K562 (cell line): ENCODE measurements at regions not wholly inside any gene's neighbourhood (a gene's known extent, or its start where the extent isn't known, plus 50 kb on each side); places are given as distances from the start of the nearest gene placed in this dataset.
"Not testable (repeated sequence)": the region's sequence is repeated elsewhere in the genome, so short reads cannot be mapped to it uniquely, and the experiment has no call there.

Experiments used
- ATAC-seq: fragments of 200-7000 bp; cut with Tn5 transposase; 3 replicates; pipeline ENCODE4 v1.9.1; 2020; ENCODE audit warnings: moderate library complexity
- BruUV-seq: library from RNA; stranded (reverse); fragments of 400-500 nt; replicated peaks from 2 replicates; lab custom pipeline; 2021; lab: Mats Ljungman, UMichigan
- CTCF ChIA-PET: fragments of 300-600 bp; formaldehyde crosslinking; extraction: SDS; loops from one replicate; lab custom pipeline; 2021; ENCODE audit warnings: low intra/inter-chr PET ratio; lab: Yijun Ruan, JAX
- POLR2A ChIA-PET: fragments of 300-600, 350-650 bp; sonication (Branson Sonifier 250); formaldehyde crosslinking; extraction: SDS; loops from one replicate; lab custom pipeline; 2021; ENCODE audit warnings: antibody characterized with exemption, inconsistent platforms; lab: Yijun Ruan, JAX
- DNase-seq, 4 experiments: peaks; one replicate each; pipeline versions ENCODE4 v3.0.0 to v3.0.0-alpha.2; 2011 to 2018; ENCODE audit warnings: low spot score in 3 of 4, mixed read lengths in 3 of 4; ENCODE audit errors: extremely low read depth in 1 of 4
- FAIRE-seq: peaks from 2 replicates; lab custom pipeline; 2011; peaks lifted over from hg19 to GRCh38; lab: Jason Lieb, UNC
- H2AFZ ChIP-seq: 2 replicates; pipeline ENCODE4 v1.6.0; 2011; ENCODE audit warnings: low read depth, low read length, control low read depth, inconsistent platforms
- H3K27ac ChIP-seq: fragments of 200-600 bp; 3 replicates; pipeline ENCODE4 v1.8.0; 2011; ENCODE audit warnings: low read depth, mild to moderate bottlenecking, control low read depth, inconsistent platforms, low read length, moderate library complexity, mixed read lengths; ENCODE audit errors: extremely low read depth
- H3K27me3 ChIP-seq, 2 experiments: fragments of 300-600 bp in 1 of 2; 2 replicates in 1 of 2; 3 replicates in 1 of 2; pipeline versions ENCODE4 v1.6.0 to v1.8.0; 2011; ENCODE audit warnings: inconsistent platforms in 2 of 2, low read length in 2 of 2, mild to moderate bottlenecking in 1 of 2, mixed read lengths in 1 of 2, moderate library complexity in 1 of 2; ENCODE audit not compliant: control insufficient read depth in 2 of 2, insufficient read depth in 2 of 2
- H3K36me3 ChIP-seq: fragments of 300-600 bp; 3 replicates; pipeline ENCODE4 v1.8.0; 2011; ENCODE audit warnings: mild to moderate bottlenecking, low read length, inconsistent platforms; ENCODE audit not compliant: control insufficient read depth, insufficient read depth
- H3K4me1 ChIP-seq, 2 experiments: fragments of 200-600 bp in 1 of 2; replicated peaks in 1 of 2; 2 replicates in 1 of 2; 3 replicates in 1 of 2; pipeline versions ENCODE4 v1.5.1 to v1.8.0; 2011; ENCODE audit warnings: inconsistent platforms in 2 of 2, low read length in 2 of 2, mild to moderate bottlenecking in 1 of 2, mixed read lengths in 1 of 2, moderate library complexity in 1 of 2; ENCODE audit not compliant: control insufficient read depth in 2 of 2, insufficient read depth in 2 of 2
- H3K4me2 ChIP-seq: 2 replicates; pipeline ENCODE4 v1.6.1; 2011; ENCODE audit warnings: low read length, control low read depth, inconsistent platforms, mixed read lengths; ENCODE audit not compliant: insufficient read depth
- H3K4me3 ChIP-seq: fragments of 200-600 bp; sonication (generic), shearing (Covaris generic); 2 replicates; pipeline ENCODE4 v1.5.1; 2016; ENCODE audit warnings: control low read depth, inconsistent platforms
- H3K79me2 ChIP-seq: fragments of 200-600 bp; 3 replicates; pipeline ENCODE4 v1.8.0; 2011; ENCODE audit warnings: low read length, inconsistent platforms; ENCODE audit not compliant: control insufficient read depth, insufficient read depth
- H3K9ac ChIP-seq, 2 experiments: 2 replicates each; pipeline versions ENCODE4 v1.6.0 to v1.6.1; 2011; ENCODE audit warnings: low read depth in 2 of 2, low read length in 2 of 2, control low read depth in 1 of 2, inconsistent platforms in 1 of 2, mild to moderate bottlenecking in 1 of 2, mixed read lengths in 1 of 2; ENCODE audit not compliant: insufficient read depth in 1 of 2
- H3K9me1 ChIP-seq: one replicate; pipeline ENCODE4 v1.6.0; 2011; ENCODE audit warnings: inconsistent platforms, mild to moderate bottlenecking, low read length, moderate library complexity; ENCODE audit not compliant: control insufficient read depth, insufficient read depth
- H3K9me3 ChIP-seq: replicated peaks from 2 replicates; pipeline ENCODE4 v1.5.1; 2011; ENCODE audit warnings: low read depth, low read length, inconsistent platforms; ENCODE audit not compliant: control insufficient read depth, insufficient read depth
- H4K20me1 ChIP-seq: replicated peaks from 2 replicates; pipeline ENCODE4 v1.6.1; 2011; ENCODE audit warnings: low read length, inconsistent platforms, mixed read lengths; ENCODE audit not compliant: control insufficient read depth, insufficient read depth
- RNF2 ChIP-seq: sonication (generic); IDR thresholded peaks from 2 replicates; pipeline ENCODE4 v1.6.1; 2016
- SRSF1 ChIP-seq: fragments of 200-400 bp; formaldehyde crosslinking; IDR thresholded peaks from 2 replicates; pipeline ENCODE4 v1.6.1; 2017; ENCODE audit warnings: mild to moderate bottlenecking, low read depth, low read length, moderate library complexity
- ZNF384 ChIP-seq: IDR thresholded peaks from 2 replicates; pipeline ENCODE4 v1.6.1; 2012; ENCODE audit warnings: low read depth, low read length, improper control_type of control experiment
- ZNF507 ChIP-seq: conservative IDR thresholded peaks from 2 replicates; pipeline ENCODE4 v1.6.1; 2017; ENCODE audit warnings: missing genetic modification characterization, missing compliant biosample characterization
- ZNF639 ChIP-seq, 2 experiments: fragments of 200-800 bp in 1 of 2; sonication (Bioruptor generic) in 1 of 2; sonication (generic) in 1 of 2; formaldehyde crosslinking in 1 of 2; IDR thresholded peaks in 1 of 2; conservative IDR thresholded peaks in 1 of 2; 2 replicates each; pipeline versions ENCODE4 v1.5.0 to v1.6.1; 2016 to 2020; ENCODE audit warnings: missing compliant biosample characterization in 1 of 2, missing genetic modification characterization in 1 of 2, missing genetic modification reagents in 1 of 2
- WGBS: fragments of 100-300 bp; shearing (Covaris generic); methylation state at CpG from one replicate; pipeline ENCODE4 v1.1.6; 2016; ENCODE audit warnings: low coverage, mixed read lengths; ENCODE audit not compliant: insufficient coverage; ENCODE audit errors: missing lambda C conversion rate; 5-methylcytosine and 5-hydroxymethylcytosine counted together
- in situ Hi-C: fragments of 300-500 bp; cut with MboI; formaldehyde crosslinking; loops from 4 replicates; pipeline ENCODE4 v1.15.0; 2018; ENCODE audit warnings: inconsistent platforms, mixed read lengths
- intact Hi-C: fragments of 100-400 bp; cut with micrococcal nuclease; formaldehyde crosslinking; loops from 2 replicates; pipeline ENCODE4 v1.14.2; 2022

- H3K27me3 ChIP-seq = no peaks in the 10 kb centered on the region
Observed at GRCh38 chr13:53301449-53301848, 272.8 kb downstream of the OLFM4 start.

GRCh38 chr13:53305419-53305818 lies 276.8 kb downstream of the OLFM4 start:
- DNase-seq, intact Hi-C loops, H3K4me1 ChIP-seq, H3K36me3 ChIP-seq, H3K4me2 ChIP-seq, H3K9me1 ChIP-seq, FAIRE-seq, H3K27me3 ChIP-seq, H3K79me2 ChIP-seq, in situ Hi-C loops, BruUV-seq, H4K20me1 ChIP-seq, H3K4me3 ChIP-seq, ATAC-seq, H3K9ac ChIP-seq, H3K27ac ChIP-seq, H3K9me3 ChIP-seq, POLR2A ChIA-PET, CTCF ChIA-PET, H2AFZ ChIP-seq: not testable (repeated sequence)
- WGBS = 0% methylated on average over 1 of the region's 1 CpG

More at GRCh38 chr13:53301449-53301848, 272.8 kb downstream of the OLFM4 start:
- intact Hi-C loops = no loop called here
- TF ChIP-seq ZNF384 (no peak), ZNF639 (CRISPR knock-in tag; conservative IDR thresholded peaks at IDR 0.05 in 1 of 2, IDR thresholded peaks at IDR 0.05 in 1 of 2) (no peak), ZNF507 (tag) (no peak), SRSF1 (no peak), RNF2 (no peak)
- no peaks in the 10 kb centered on the region for H3K9me1 ChIP-seq
- no peaks in the 10 kb centered on the region for H3K9me3 ChIP-seq
- no TSS peak for BruUV-seq
- H3K4me3 ChIP-seq = no peak overlapping the region
- ChIA-PET POLR2A (no interaction called here), CTCF (no interaction called here)
- no peaks in the 10 kb centered on the region for H3K4me1 ChIP-seq
- in situ Hi-C loops = no loop called here
- no peaks in the 10 kb centered on the region for H3K79me2 ChIP-seq
- ATAC-seq = no peak
- H4K20me1 ChIP-seq = no peaks in the 10 kb centered on the region
- H2AFZ ChIP-seq = no peak overlapping the region
- WGBS = 0% methylated on average over 3 of the region's 3 CpGs
- no peak overlapping the region for H3K9ac ChIP-seq
- no peak overlapping the region for H3K27ac ChIP-seq
- no peak overlapping the region for H3K4me2 ChIP-seq
- FAIRE-seq = no peak
- no peak for DNase-seq
- H3K36me3 ChIP-seq = no peaks in the 10 kb centered on the region
